ENCODE measurements at regions not wholly inside any gene's neighbourhood (a gene's known extent, or its start where the extent isn't known, plus 50 kb on each side); places are given as distances from the start of the nearest gene placed in this dataset.

DNA sequence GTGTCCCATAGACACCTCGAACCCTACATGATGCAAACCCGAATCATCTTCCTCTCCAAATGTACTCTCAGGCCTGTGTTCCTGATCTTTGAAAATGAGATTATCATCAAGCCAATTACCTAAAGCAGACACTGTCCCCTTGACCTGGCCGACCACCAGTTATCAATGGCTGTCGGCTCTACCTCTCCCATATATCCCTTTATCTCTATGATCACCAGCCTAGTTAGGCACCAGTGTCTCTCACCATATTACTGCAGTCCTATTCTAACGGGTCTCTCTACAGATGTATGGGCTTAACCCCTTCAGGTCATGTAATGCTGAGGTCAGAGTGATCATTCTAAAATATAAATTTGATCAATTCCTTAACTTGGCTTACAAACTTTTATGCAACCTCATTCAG, 234.9 kb upstream of the MARCKS start:
- TF ChIP-seq POLR2A (IDR thresholded peaks at IDR 0.05; ENCODE audit: low read length) (no peak), GATA1 (IDR thresholded peaks at IDR 0.05; ENCODE audit: low read depth, low read length) (no peak)
